HTR-8/SVneo (cell line): ENCODE measurements at regions not wholly inside any gene's neighbourhood (a gene's known extent, or its start where the extent isn't known, plus 50 kb on each side); places are given as distances from the start of the nearest gene placed in this dataset.
"Not testable (repeated sequence)": the region's sequence is repeated elsewhere in the genome, so short reads cannot be mapped to it uniquely, and the experiment has no call there.

Experiments used
- DNase-seq: peaks from one replicate; pipeline ENCODE4 v3.0.0; 2011; ENCODE audit warnings: low spot score, mixed read lengths; ENCODE audit not compliant: insufficient read length
- FAIRE-seq: peaks from 2 replicates; lab custom pipeline; 2011; peaks lifted over from hg19 to GRCh38; lab: Jason Lieb, UNC

DNA sequence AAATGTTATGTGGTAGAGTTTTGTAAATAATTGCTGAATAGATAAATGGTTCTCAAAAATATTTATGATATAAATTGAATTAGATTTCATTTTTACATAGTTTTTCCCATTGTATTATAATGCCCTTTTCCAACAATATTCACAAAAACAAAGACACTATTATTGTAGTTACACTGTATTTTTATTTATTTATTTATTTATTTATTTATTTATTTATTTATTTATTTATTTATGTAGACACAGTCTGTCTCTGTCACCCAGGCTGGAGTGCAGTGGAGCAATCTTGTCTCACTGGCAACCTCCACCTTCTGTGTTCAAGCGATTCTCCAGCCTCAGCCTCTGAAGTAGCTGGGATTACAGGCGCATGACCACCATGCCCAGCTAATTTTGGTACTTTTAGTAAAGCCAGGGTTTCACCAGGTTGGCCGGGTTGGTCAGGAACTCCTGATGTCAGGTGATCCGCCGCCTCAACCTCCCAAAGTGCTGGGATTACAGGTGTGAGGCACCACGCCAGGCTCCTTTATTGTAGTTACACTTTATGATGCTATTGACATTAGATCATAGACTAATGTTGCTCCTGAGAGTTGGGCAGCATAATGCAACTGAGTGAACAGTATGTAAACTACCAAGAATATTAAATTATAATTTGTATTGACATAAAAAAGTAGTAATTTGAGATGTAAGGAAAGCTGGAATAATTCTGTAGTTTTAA, 1430.0 kb upstream of the PRMT6 start:
- FAIRE-seq (no peak), DNase-seq (no peak)

DNA sequence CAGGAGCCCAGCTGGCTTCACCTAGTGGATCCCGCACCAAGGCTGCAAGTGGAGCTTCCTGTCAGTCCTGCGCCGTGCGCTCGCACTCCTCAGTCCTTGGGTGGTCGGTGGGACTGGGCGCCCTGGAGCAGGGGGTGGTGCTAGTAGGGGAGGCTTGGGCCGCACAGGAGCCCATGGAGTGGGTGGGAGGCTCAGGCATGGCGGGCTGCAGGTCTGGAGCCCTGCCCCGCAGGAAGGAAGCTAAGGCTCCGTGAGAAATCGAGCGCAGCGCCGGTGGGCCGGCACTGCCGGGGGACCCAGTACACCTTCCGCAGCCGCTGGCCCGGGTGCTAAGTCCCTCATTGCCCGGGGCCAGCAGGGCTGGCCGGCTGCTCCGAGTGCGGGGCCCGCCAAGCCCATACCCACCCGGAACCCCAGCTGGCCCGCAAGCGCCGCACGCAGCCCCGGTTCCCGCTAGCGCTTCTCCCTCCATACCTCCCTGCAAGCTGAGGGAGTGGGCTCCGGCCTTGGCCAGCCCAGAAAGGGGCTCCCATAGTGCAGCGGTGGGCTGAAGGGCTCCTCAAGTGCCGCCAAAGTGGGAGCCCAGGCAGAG, 1425.2 kb upstream of the PRMT6 start:
- not testable (repeated sequence) for FAIRE-seq, DNase-seq

DNA sequence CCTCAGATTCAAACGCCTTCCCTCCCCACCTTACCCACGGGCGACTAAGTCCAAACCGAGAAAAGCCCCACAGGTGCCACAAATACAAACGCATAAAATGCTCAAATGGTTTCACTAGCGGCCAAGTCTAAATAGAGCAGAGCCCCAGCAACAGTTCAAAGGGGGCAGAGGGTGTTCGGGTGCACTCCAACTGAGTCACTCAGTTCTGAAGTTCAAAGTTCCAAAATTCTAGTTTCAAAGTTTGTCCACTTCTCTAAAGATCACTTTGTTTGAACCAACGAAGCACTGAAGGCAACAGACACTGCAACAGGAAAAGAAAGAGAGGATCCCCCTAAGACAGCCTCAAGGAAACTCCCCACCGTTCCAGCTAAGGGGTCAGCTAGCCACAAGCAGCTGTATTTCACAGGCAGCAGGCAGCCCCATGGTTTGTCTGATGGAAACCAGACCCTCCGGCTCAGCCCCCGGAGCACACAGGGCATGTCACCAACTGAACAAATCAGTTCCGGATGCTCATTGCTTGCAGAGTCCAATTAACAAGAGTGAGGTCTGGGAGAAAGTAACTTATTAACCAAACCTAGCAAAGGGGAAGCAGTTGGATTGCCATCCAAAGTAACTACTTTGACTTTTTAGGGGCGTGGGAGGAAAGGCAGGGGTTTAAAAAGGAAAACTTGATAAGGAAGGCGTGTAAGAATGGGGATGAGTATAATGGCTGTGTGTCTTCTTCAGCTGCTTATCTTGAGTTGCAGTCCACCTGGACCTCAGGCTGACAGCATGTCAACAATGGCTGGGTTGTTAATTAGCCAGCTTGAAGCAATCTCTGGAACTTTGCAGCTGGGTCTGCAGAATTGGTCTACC, 1423.9 kb upstream of the PRMT6 start:
- DNase-seq (no peak), FAIRE-seq (no peak)

DNA sequence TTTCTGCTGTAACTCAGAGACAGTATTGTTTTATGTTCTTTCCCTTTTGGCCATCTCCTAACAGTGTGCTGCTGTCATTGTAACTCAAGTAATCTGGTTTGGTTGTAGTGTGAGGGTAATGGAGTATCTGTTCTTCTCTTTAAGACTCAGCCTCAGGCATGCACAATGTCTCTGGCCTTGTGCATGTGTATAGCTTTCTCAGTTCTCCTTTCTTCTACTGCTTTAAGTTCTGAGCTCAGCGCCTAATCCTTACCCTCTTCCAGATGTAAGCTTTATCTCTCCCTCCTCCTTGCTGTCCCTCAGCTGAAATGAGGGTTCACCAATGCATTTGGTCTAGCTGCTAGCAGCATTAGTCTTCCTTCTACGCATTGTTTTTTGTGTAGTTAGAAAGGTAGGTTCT, 1420.4 kb upstream of the PRMT6 start:
- FAIRE-seq (no peak), DNase-seq (no peak)

DNA sequence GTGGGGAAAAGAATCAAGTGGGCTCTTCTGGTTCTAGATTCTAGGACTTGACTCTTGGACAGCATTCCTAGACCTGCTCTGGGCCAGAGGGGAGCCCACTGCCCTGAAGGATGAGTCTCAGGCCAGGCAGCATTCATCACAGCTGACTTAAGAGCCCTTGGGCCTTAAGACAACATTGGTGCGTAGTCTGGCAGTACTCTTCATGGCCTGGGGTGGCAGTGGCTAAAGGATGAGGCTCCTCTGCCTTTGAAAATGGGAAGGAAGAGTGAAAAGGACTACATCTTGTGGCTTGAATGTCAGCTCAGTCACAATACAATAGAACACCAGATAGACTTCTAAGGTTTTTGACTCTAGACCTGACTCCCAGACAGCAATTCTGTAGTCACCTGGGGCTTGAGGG, 1415.1 kb upstream of the PRMT6 start:
- DNase-seq (no peak), FAIRE-seq (no peak)

DNA sequence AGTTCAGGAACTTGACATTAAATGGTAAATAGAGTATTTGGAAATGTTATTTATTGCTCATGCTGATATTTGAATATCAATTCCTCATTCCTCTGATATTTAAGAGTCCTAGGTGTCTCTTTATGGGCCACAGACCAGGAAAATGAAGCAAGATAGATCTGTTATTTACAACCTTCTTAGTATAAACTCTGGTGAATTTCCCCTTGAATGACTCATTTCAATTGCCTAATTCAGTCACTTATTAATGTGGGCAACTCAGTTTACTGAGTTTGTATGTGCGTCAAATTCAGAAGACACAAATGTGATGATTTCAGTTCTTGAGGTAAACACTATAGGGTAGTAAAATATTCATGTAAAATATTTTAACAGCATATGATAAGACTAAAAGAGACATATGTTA, 1404.4 kb upstream of the PRMT6 start:
- FAIRE-seq, result no peak
- DNase-seq, result no peak

DNA sequence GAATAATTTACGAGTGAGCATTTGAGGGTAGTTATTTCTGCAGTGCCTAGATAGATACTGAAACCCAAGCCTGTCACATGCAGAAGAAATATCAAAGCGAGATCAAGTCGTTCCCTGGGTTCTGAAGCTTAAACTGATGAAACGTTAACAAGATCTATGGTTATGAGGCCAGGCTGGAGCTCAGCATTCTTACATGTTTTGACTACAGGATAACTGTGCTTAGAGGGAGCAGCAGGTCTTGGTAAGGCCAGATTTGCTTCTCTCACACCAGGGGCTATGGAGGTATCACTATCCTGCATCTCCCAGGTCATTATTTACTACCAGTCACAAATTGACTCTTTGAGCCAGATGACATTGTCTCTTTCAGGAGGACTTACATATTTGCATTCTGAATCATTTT, 1401.4 kb upstream of the PRMT6 start:
- DNase-seq (no peak), FAIRE-seq (no peak)

DNA sequence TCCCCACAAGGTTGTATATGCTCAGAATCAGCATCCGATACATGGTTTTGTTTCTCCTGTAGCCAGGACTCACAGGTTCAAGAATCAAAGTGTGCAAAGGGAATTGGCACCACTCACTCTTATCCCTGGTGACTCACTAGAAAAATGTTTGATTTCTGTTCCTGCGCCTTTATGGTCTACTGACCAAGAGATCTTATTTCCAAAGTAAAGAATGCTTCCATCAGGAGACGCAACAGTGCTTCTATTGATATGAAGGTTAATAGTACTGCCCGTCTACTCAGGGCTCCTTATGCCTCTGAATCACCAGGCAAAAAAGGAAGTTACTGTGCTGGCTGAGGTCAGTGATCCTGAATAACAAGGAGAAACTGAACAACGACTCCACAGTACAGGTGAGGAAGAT, 1392.0 kb upstream of the PRMT6 start:
- DNase-seq (no peak), FAIRE-seq (no peak)

DNA sequence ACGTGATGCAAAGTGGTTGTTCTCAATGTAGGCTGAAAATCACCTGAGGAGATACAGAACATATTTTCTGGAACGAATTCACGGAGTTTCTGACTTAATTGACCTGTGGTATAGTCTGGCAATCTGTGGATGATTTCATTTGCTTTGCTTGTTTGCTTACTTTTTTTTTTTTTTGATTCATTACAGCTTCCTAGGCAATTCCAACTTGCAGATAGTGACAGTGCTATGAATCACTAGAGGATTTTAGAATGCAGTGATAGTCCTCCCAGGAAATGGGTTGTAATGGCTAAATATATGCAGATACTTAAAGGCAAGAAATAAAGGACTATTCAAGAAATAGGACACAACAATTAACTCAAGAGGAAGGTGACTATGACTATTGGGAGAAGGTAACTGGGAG, 1378.1 kb upstream of the PRMT6 start:
- FAIRE-seq (no peak), DNase-seq (no peak)

DNA sequence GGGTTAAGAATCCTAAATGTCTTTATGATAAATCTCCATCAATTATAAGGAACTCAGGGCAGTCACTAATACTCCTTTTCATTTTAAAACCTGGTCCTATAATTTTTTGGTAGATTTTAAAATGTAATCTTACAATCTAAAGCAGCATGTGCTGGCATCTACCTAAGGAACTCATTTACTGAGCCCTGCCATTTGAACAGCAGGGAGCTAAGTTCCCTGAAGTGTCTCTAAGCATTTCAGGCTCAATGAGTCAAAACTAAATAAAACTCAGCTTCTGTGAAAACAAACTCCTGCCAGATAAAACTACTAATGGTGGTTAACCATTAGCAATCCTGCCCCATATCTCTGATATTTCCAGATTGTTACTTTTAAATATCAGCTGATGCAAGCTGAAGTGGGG, 1371.8 kb upstream of the PRMT6 start:
- no peak for FAIRE-seq
- no peak for DNase-seq

DNA sequence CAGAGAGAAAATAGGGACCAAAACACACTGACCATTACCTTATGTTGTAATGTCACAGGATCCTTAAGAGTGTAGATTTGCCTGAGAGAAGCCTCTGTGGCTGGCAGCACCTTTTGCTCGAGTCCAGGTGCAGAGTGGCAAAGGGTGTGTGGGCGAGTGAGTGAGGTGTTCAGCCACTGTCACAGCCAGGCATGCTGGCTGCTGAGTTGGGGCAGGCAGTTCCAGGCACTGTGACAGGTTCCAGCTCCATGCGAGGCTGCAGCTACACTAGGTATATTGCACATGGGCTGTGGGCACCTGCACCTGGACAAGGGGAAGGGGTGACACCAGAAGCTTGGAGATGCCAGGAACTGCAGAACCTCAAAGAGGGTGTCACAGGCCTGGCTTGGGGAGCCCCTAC, 1370.4 kb upstream of the PRMT6 start:
- FAIRE-seq (no peak), DNase-seq (no peak)

DNA sequence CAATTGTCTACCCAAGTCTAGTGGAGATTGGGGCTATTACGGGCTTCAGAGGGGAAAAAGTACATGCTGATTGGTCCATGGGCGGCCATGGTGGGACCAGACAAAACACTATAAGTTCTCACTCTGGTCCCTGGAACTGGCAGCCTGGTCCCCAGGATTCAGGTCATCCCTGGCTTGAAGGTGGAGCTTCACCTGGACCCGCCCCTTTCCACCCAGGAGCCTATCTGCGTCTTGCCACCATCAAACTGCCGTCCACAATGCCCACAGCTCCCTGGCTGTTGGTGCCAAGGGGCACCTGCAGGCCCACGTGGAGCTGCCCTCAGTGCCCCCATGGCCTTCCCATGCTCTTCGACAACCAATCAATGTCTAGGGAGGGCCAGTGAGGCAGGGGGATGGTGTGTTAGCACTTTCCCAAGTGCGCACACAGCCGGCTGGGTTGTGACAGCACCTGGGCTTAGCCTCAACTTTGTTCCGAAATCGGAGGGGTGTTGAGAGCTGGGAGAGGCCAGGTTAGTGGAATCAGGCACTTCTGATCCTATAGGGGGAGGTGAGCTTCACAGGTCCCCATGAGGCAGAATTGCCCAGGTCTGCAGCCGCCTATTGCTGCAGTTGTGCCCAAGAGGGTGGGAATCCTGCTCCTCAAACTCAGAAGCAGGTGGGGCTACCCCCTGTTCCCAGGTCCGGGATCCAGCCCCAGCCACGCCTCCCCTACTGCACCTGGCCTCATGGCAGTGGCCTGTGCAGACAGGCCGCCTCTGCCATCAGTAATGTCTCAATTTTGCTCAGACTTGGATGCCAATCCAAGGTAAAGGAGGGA, 1369.4 kb upstream of the PRMT6 start:
- DNase-seq (no peak), FAIRE-seq (no peak)

DNA sequence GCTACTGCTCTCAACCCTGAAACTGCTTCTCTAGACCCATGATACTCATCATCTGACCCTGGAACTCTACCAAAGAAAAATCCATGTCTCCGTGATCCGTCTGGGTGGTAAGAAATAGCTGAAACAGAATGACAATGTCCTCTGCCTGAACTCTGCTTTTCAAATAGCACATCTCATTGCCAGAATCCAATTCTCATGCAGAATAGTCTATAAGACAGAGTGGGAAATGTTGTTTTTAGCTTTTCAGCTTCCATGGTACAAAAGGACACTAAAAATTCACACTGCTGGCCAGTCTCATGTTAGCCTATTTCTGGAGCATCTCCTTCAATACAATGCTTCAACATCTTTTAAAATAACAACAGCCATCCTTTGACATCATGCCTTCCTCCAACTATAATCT, 1355.8 kb upstream of the PRMT6 start:
- DNase-seq (no peak), FAIRE-seq (no peak)

DNA sequence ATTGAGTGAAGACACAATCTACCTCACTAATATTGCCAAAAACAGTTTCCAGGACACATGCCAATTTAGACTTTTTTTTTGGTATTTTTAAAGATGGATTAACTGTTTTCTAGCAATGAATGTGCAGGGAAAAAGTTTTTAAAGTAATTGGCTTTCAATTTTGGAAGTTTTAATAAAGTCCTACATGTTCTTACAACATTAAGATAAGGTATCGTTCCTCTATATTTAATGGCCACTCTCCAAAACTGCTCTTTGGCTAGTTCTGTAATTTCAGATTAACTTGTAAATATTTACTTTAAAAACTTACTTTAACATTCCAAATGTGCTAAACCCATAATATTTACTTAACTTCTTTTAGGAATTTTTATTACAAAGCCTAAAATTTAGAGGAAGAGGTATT, 1332.2 kb upstream of the PRMT6 start:
- DNase-seq, result no peak
- no peak for FAIRE-seq

DNA sequence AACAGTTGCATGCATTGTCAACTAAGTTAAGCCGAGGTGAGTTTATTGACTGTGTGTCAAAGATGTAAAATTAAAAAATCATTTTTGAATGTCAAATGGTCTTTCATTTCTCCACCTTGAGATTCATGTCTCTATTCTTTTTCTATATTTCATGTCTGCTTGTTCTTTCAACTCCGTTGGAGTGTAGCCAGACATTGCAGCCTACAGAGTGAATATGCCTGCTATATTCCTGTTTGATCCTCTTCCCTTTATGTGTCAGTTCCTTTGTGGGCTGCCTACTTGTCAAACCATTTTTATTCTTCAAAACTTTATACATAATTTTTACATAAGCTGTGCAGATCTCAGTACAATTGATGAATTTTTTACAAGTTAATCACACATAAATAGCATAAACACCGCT, 1325.8 kb upstream of the PRMT6 start:
- no peak for DNase-seq
- no peak for FAIRE-seq

DNA sequence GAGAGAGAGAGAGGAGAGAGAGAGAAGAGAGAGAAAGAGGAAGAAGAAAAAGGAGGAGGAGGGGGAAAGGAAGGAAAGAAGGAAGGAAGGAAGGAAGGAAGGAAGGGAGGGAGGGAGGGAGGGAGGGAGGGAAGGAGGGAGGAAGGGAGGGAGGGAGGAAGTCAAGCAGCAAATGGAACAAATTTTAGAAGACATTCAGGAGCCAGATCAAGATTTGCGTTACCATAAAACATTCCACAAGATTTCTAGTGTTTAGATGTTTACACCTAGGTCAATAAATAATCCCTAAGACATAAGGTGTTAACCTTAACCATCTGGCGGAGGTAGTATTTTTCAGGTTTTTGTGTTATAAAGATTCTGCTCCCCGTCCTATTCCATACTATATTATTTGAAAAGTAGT, 1320.1 kb upstream of the PRMT6 start:
- no peak for DNase-seq

DNA sequence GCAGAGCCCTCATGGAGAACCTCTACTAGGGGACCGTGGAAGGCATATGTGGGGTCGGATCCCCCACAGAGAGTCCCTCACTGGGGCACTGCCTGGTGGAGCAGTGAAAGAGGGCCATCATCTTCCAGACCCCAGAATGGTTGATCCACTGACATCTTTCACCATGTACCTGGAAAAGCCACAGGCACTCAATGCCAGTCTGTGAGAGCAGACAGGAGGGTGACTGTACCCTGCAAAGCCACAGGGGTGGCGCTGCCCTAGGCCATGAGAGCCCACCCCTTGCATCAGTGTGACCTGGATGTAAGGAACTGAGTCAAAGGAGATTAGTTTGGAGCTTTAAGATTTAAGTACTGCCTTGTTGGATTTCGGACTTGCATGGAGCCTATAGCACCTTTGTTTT, 1276.7 kb upstream of the PRMT6 start:
- FAIRE-seq (no peak), DNase-seq (no peak)

More for the DNA sequence above, 1320.1 kb upstream of the PRMT6 start:
- FAIRE-seq, result no peak

DNA sequence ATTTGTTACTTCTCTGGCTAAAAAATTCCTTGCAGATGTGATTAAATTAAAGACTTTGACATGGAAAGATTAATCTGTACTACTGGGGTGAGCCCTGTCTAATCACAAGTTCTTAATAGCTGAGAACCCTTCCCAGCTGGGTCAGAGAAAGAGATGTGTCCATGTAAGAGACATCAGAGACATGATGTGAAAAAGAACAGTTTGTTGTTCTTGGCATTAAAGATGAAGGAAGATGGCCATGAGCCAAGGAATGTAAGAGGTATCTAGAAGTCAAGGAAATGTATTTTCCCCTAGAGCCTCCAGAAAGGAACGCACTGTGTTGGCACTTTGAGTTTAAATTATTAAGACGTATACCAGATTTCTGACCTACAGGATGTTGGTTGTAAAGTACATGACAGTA, 1271.5 kb upstream of the PRMT6 start:
- no peak for DNase-seq
- FAIRE-seq, result no peak

DNA sequence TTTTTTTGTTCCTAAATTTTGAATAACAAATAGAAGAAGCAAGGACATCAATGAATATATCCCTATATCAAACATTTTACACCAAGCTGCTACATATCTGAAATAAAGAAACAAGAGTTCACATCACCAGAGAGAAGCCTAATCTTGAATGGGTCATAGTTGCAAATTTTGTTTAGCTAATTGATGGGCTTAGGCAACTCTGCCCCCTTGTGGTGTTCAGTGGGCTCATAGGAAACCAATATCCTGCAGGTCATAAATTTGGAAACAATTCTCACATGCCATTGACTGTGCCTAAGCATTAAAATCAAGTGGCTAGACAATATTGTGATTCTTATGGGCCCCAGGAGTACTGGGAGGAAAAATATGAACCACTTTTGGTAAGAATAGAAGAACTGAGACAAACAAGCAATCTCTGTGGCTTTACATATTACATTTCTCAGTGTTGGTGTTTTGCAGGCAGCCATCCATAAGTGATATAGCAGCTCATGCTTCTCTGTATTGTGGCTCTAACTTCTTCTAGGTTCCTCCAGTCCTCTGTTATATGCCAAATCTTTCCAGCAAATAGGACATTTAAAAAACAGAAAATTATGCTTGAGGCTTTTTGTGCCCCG, 1262.8 kb upstream of the PRMT6 start:
- no peak for DNase-seq
- FAIRE-seq, result no peak

DNA sequence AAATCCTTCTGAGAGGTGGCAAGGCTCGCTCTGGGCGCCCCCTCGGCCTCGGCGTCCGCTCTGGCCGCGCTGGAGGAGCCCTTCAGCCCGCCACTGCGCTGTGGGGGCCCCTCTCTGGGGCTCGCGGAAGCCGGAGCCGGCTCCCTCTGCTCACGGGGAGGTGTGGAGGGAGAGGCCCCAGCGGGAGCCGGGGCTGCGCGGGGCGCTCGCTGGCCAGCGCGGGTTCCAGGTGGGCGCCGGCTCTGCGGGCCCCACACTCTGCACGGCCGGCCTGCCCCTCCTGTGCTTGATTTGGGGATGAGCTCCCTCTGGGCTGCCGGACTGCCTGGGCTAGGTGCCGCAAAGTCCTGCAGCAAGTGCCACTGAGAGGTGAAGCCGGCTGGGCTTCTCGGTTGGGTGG, 1260.7 kb upstream of the PRMT6 start:
- FAIRE-seq (no peak), DNase-seq (no peak)
